Endothelial cell of umbilical vein (primary cell): ENCODE measurements at regions not wholly inside any gene's neighbourhood (a gene's known extent, or its start where the extent isn't known, plus 50 kb on each side); places are given as distances from the start of the nearest gene placed in this dataset.

ENCODE experiments used
- BruUV-seq: library from RNA; stranded (reverse); fragments of 400-500 nt; replicated peaks from 2 replicates; lab custom pipeline; 2021; lab: Mats Ljungman, UMichigan
- CTCF ChIA-PET: fragments of 300-600, 350-600 bp; sonication (Branson Sonifier 250); formaldehyde crosslinking; loops from one replicate; lab custom pipeline; 2021; ENCODE audit warnings: antibody characterized with exemption, inconsistent platforms; lab: Charles Lee
- POLR2A ChIA-PET: fragments of 300-600, 350-600 bp; sonication (Branson Sonifier 250); formaldehyde crosslinking; loops from one replicate; lab custom pipeline; 2021; ENCODE audit warnings: antibody characterized with exemption, inconsistent platforms; lab: Charles Lee
- DNase-seq: peaks from one replicate; pipeline ENCODE4 v3.0.0-alpha.2; 2011; ENCODE audit warnings: low read depth, low spot score
- FAIRE-seq: peaks from 2 replicates; lab custom pipeline; 2011; peaks lifted over from hg19 to GRCh38; lab: Jason Lieb, UNC
- H2AFZ ChIP-seq: 2 replicates; pipeline ENCODE4 v1.6.0; 2012; ENCODE audit warnings: low read depth, low read length, control low read depth, inconsistent platforms
- H3K27ac ChIP-seq: 2 replicates; pipeline ENCODE4 v1.5.1; 2011; ENCODE audit warnings: low read depth, mild to moderate bottlenecking, control low read depth, low read length, moderate library complexity; ENCODE audit not compliant: insufficient read depth
- H3K27me3 ChIP-seq, 2 experiments: 2 replicates each; pipeline versions ENCODE4 v1.6.0 to v1.6.1; 2011; ENCODE audit warnings: low read length in 2 of 2, mixed read lengths in 1 of 2; ENCODE audit not compliant: control insufficient read depth in 2 of 2, insufficient read depth in 2 of 2
- H3K36me3 ChIP-seq, 2 experiments: 2 replicates in 1 of 2; 3 replicates in 1 of 2; pipeline ENCODE4 v1.5.1; 2011; ENCODE audit warnings: low read length in 2 of 2, mild to moderate bottlenecking in 1 of 2, moderate library complexity in 1 of 2; ENCODE audit not compliant: control insufficient read depth in 2 of 2, insufficient read depth in 2 of 2; ENCODE audit errors: extremely low read depth in 1 of 2
- H3K4me1 ChIP-seq: 3 replicates; pipeline ENCODE4 v1.5.1; 2011; ENCODE audit warnings: mild to moderate bottlenecking, low read length; ENCODE audit not compliant: control insufficient read depth, insufficient read depth; ENCODE audit errors: extremely low read depth
- H3K4me2 ChIP-seq: 2 replicates; pipeline ENCODE4 v1.6.1; 2011; ENCODE audit warnings: low read length, control low read depth, mixed read lengths; ENCODE audit not compliant: insufficient read depth
- H3K4me3 ChIP-seq, 3 experiments: fragments of 200-600 bp in 1 of 3; sonication (generic), shearing (Covaris generic) in 1 of 3; replicated peaks in 1 of 3; 2 replicates each; pipeline ENCODE4 v1.5.1; 2011 to 2016; ENCODE audit warnings: control low read depth in 3 of 3, low read length in 3 of 3, mild to moderate bottlenecking in 2 of 3, inconsistent platforms in 1 of 3, low read depth in 1 of 3, moderate library complexity in 1 of 3; ENCODE audit not compliant: insufficient read depth in 1 of 3
- H3K79me2 ChIP-seq: 2 replicates; pipeline ENCODE4 v1.6.0; 2012; ENCODE audit warnings: low read length, inconsistent platforms; ENCODE audit not compliant: control insufficient read depth, insufficient read depth
- H3K9ac ChIP-seq: replicated peaks from 2 replicates; pipeline ENCODE3; 2011; ENCODE audit warnings: low read length, control low read depth; ENCODE audit not compliant: insufficient read depth; ENCODE audit errors: extremely low read depth
- H3K9me1 ChIP-seq: replicated peaks from 3 replicates; pipeline ENCODE4 v1.6.0; 2011; ENCODE audit warnings: mild to moderate bottlenecking, low read length; ENCODE audit not compliant: control insufficient read depth, insufficient read depth; ENCODE audit errors: extremely low read depth
- H3K9me3 ChIP-seq: replicated peaks from 2 replicates; pipeline ENCODE4 v1.5.1; 2012; ENCODE audit warnings: low read length, inconsistent platforms; ENCODE audit not compliant: control insufficient read depth, insufficient read depth
- H4K20me1 ChIP-seq: replicated peaks from 2 replicates; pipeline ENCODE3; 2011; ENCODE audit warnings: mild to moderate bottlenecking, low read length; ENCODE audit not compliant: control insufficient read depth, insufficient read depth; ENCODE audit errors: extremely low read depth
- CTCF ChIP-seq, 2 donors: IDR thresholded peaks; 1 replicate in 1 of 2; 2 replicates in 1 of 2; pipeline ENCODE4 v1.5.1; 2011; ENCODE audit warnings: low read length in 2 of 2, mild to moderate bottlenecking in 2 of 2, moderate library complexity in 2 of 2, control low read depth in 1 of 2, inconsistent platforms in 1 of 2, low read depth in 1 of 2; ENCODE audit not compliant: insufficient read depth in 1 of 2; ENCODE audit errors: extremely low read depth in 1 of 2
- EZH2 ChIP-seq: IDR thresholded peaks from 2 replicates; pipeline ENCODE4 v1.6.1; 2012; ENCODE audit warnings: borderline replicate concordance, low read depth, mild to moderate bottlenecking, moderate library complexity, low read length, inconsistent platforms; ENCODE audit not compliant: severe bottlenecking
- FOS ChIP-seq: IDR thresholded peaks from 2 replicates; pipeline ENCODE4 v1.6.1; 2011; ENCODE audit warnings: mild to moderate bottlenecking, low read length, moderate library complexity, borderline replicate concordance; ENCODE audit not compliant: insufficient read depth
- GATA2 ChIP-seq: IDR thresholded peaks from 2 replicates; pipeline ENCODE4 v1.7.0; 2011; ENCODE audit warnings: low read depth, mild to moderate bottlenecking, moderate library complexity, mixed read lengths, low read length; ENCODE audit not compliant: insufficient read length, insufficient read depth
- JUN ChIP-seq: IDR thresholded peaks from 2 replicates; pipeline ENCODE4 v1.6.1; 2011; ENCODE audit warnings: borderline replicate concordance, low read depth; ENCODE audit not compliant: insufficient read length, insufficient read depth
- MAX ChIP-seq: IDR thresholded peaks from 2 replicates; pipeline ENCODE4 v1.6.1; 2011; ENCODE audit not compliant: insufficient read depth, insufficient read length
- MYC ChIP-seq: IDR thresholded peaks from one replicate; pipeline ENCODE4 v1.6.1; 2011; ENCODE audit warnings: mild to moderate bottlenecking, low read depth, low read length
- POLR2A ChIP-seq: IDR thresholded peaks from 2 replicates; pipeline ENCODE4 v1.6.1; 2012; ENCODE audit warnings: low read depth, mild to moderate bottlenecking, control low read depth, low read length
- POLR2AphosphoS5 ChIP-seq: IDR thresholded peaks from 2 replicates; pipeline ENCODE4 v1.6.1; 2012; ENCODE audit warnings: low read depth, mild to moderate bottlenecking, control low read depth, low read length, moderate library complexity; ENCODE audit not compliant: insufficient read depth
- dilution Hi-C: fragments of 300-500 bp; cut with MboI; formaldehyde crosslinking; loops from one replicate; pipeline ENCODE4 v1.15.0; 2019; ENCODE audit warnings: low sequenced_read_pairs; ENCODE audit not compliant: extremely low pct_ligation_motif_present
- intact Hi-C: fragments of 100-400 bp; cut with micrococcal nuclease; formaldehyde crosslinking; loops from one replicate; pipeline ENCODE4 v1.10.0; 2022

GRCh38 chr9:99362321-99362720 lies 140.2 kb downstream of the SEC61B start:
- intact Hi-C loops: no loop called here

GRCh38 chr9:99363509-99363908 lies 141.4 kb downstream of the SEC61B start:
- peaks cover 7% of the 10 kb centered on the region for H3K4me1 ChIP-seq
- POLR2A ChIA-PET: no interaction called here
- BruUV-seq: no TSS peak
- TF ChIP-seq GATA2: no peak
- no peak for TF ChIP-seq MYC
- no peak for TF ChIP-seq MAX
- TF ChIP-seq JUN: no peak
- TF ChIP-seq CTCF (IDR thresholded peaks at IDR 0.05; ENCODE audit: extremely low read depth in 1 of 2, insufficient read depth in 1 of 2, low read depth in 1 of 2, low read length in 2 of 2): no peak
- no peak for TF ChIP-seq POLR2AphosphoS5
- TF ChIP-seq POLR2A: no peak
- no peak for TF ChIP-seq FOS
- TF ChIP-seq EZH2: no peak
- H3K9me1 ChIP-seq: no peaks in the 10 kb centered on the region
- peaks cover 18 to 32% of the 10 kb centered on the region in 2 experiments for H3K27me3 ChIP-seq
- H3K79me2 ChIP-seq: no peaks in the 10 kb centered on the region
- H3K36me3 ChIP-seq: no peaks in the 10 kb centered on the region
- intact Hi-C loops: no loop called here
- dilution Hi-C loops: no loop called here
- no peak overlapping the region for H3K27ac ChIP-seq
- CTCF ChIA-PET: interaction anchor here (1.1 kb wide), 1 partner anchor 10 kb away, joined by 4 read pairs; no protein-coding TSS in a partner anchor
- no peaks in the 10 kb centered on the region for H3K9me3 ChIP-seq
- H3K4me2 ChIP-seq: no peak overlapping the region
- H3K9ac ChIP-seq: no peak overlapping the region
- H3K4me3 ChIP-seq: no peak overlapping the region
- H2AFZ ChIP-seq: no peak overlapping the region
- no peaks in the 10 kb centered on the region for H4K20me1 ChIP-seq
- FAIRE-seq (no peak), DNase-seq (no peak)

More at GRCh38 chr9:99362321-99362720, 140.2 kb downstream of the SEC61B start:
- no peaks in the 10 kb centered on the region for H3K9me3 ChIP-seq
- peaks cover 18 to 34% of the 10 kb centered on the region in 2 experiments for H3K27me3 ChIP-seq
- no TSS peak for BruUV-seq
- H3K4me2 ChIP-seq: no peak overlapping the region
- no peaks in the 10 kb centered on the region for H3K4me1 ChIP-seq
- no peak overlapping the region for H3K9ac ChIP-seq
- DNase-seq (no peak), FAIRE-seq (no peak)
- CTCF ChIA-PET: interaction anchor here (1.6 kb wide), 1 partner anchor 12 kb away, joined by 5 read pairs; no protein-coding TSS in a partner anchor
- POLR2A ChIA-PET: interaction anchor here (0.6 kb wide), 1 partner anchor 36 kb away, joined by 3 read pairs; no protein-coding TSS in a partner anchor
- no peak overlapping the region for H2AFZ ChIP-seq
- H3K4me3 ChIP-seq: no peak overlapping the region
- no peaks in the 10 kb centered on the region for H4K20me1 ChIP-seq
- no peak overlapping the region for H3K27ac ChIP-seq
- TF ChIP-seq FOS (no peak), MYC (no peak), MAX (no peak), POLR2A (no peak), GATA2 (no peak), POLR2AphosphoS5 (no peak), EZH2 (no peak)
- H3K36me3 ChIP-seq: no peaks in the 10 kb centered on the region
- dilution Hi-C loops: no loop called here
- no peaks in the 10 kb centered on the region for H3K79me2 ChIP-seq
- H3K9me1 ChIP-seq: no peaks in the 10 kb centered on the region
